ENCODE measurements at regions not wholly inside any gene's neighbourhood (a gene's known extent, or its start where the extent isn't known, plus 50 kb on each side); places are given as distances from the start of the nearest gene placed in this dataset.

GRCh38 chr3:13240928-13241618, 167.8 kb upstream of the IQSEC1 start:
- in situ Hi-C loops (cut with MboI; ENCODE audit: low pct_unique_long_range_greater_than_20kb, low sequenced_read_pairs, unreplicated experiment), result no loop called here
- no peak for DNase-seq (ENCODE audit: low spot score)
- TF ChIP-seq CTCF (IDR thresholded peaks at IDR 0.05; ENCODE audit: extremely low read depth, insufficient read depth, missing control alignments), result no peak

- no peak for TF ChIP-seq CTCF (IDR thresholded peaks at IDR 0.05; ENCODE audit: extremely low read depth, insufficient read depth, missing control alignments)
- in situ Hi-C loops (cut with MboI; ENCODE audit: low pct_unique_long_range_greater_than_20kb, low sequenced_read_pairs, unreplicated experiment), result no loop called here
- no peak for DNase-seq (ENCODE audit: low spot score)
These were observed 166.2 kb upstream of the IQSEC1 start for GRCh38 chr3:13239467-13239760.

- in situ Hi-C loops (cut with MboI; ENCODE audit: low pct_unique_long_range_greater_than_20kb, low sequenced_read_pairs, unreplicated experiment), result no loop called here
- DNase-seq (ENCODE audit: low spot score), result no peak
- no peak for TF ChIP-seq CTCF (IDR thresholded peaks at IDR 0.05; ENCODE audit: extremely low read depth, insufficient read depth, missing control alignments)
These were observed 165.6 kb upstream of the IQSEC1 start for GRCh38 chr3:13238687-13239466.

- in situ Hi-C loops (cut with MboI; ENCODE audit: low pct_unique_long_range_greater_than_20kb, low sequenced_read_pairs, unreplicated experiment), result no loop called here
- no peak for DNase-seq (ENCODE audit: low spot score)
- no peak for TF ChIP-seq CTCF (IDR thresholded peaks at IDR 0.05; ENCODE audit: extremely low read depth, insufficient read depth, missing control alignments)
These were observed 164.7 kb upstream of the IQSEC1 start for GRCh38 chr3:13237776-13238490.

- no peak for TF ChIP-seq CTCF (IDR thresholded peaks at IDR 0.05; ENCODE audit: extremely low read depth, insufficient read depth, missing control alignments)
- in situ Hi-C loops (cut with MboI; ENCODE audit: low pct_unique_long_range_greater_than_20kb, low sequenced_read_pairs, unreplicated experiment), result no loop called here
- no peak for DNase-seq (ENCODE audit: low spot score)
These were observed 163.4 kb upstream of the IQSEC1 start for GRCh38 chr3:13236557-13237173.

- DNase-seq (ENCODE audit: low spot score), result no peak
- no peak for TF ChIP-seq CTCF (IDR thresholded peaks at IDR 0.05; ENCODE audit: extremely low read depth, insufficient read depth, missing control alignments)
- in situ Hi-C loops (cut with MboI; ENCODE audit: low pct_unique_long_range_greater_than_20kb, low sequenced_read_pairs, unreplicated experiment), result no loop called here
These were observed 162.7 kb upstream of the IQSEC1 start for GRCh38 chr3:13235897-13236296.
